Right lobe of liver (tissue), 6 donors: ENCODE measurements at regions not wholly inside any gene's neighbourhood (a gene's known extent, or its start where the extent isn't known, plus 50 kb on each side); places are given as distances from the start of the nearest gene placed in this dataset.

ENCODE experiments used
- ATAC-seq, 4 donors: fragments of 200-7000 bp; cut with Tn5 transposase; one replicate each; pipeline ENCODE4 v1.9.1; 2020; ENCODE audit warnings: mild to moderate bottlenecking in 4 of 4, moderate library complexity in 4 of 4
- DNase-seq, 3 donors: peaks; one replicate each; pipeline ENCODE4 v3.0.0-alpha.2; 2020
- H3K27ac ChIP-seq, 3 donors: fragments of 200-600 bp; one replicate each; pipeline ENCODE4 v1.8.0; 2022
- H3K27me3 ChIP-seq, 2 donors: fragments of 200-600 bp; one replicate each; pipeline ENCODE4 v1.8.0; 2022
- H3K36me3 ChIP-seq, 4 donors: fragments of 200-600 bp; sonication (generic) in 1 of 4; one replicate each; pipeline versions ENCODE4 v1.5.1 to v1.8.0; 2017 to 2022; ENCODE audit warnings: control low read depth in 1 of 4
- H3K4me1 ChIP-seq, 4 donors: fragments of 200-600 bp; sonication (generic) in 1 of 4; one replicate each; pipeline versions ENCODE4 v1.5.1 to v1.8.0; 2017 to 2022; ENCODE audit warnings: control low read depth in 1 of 4
- H3K4me3 ChIP-seq, 3 donors: fragments of 200-600 bp; one replicate each; pipeline ENCODE4 v1.8.0; 2022
- H3K9me3 ChIP-seq, 4 donors: fragments of 200-600 bp; sonication (generic) in 1 of 4; one replicate each; pipeline versions ENCODE4 v1.5.1 to v1.8.0; 2017 to 2022; ENCODE audit warnings: control low read depth in 1 of 4
- POLR2A ChIP-seq: fragments of 450-650 bp; IDR thresholded peaks from one replicate; pipeline ENCODE4 v1.6.1; 2017; ENCODE audit warnings: antibody characterized with exemption, mild to moderate bottlenecking
- WGBS: methylation state at CpG from one replicate; pipeline ENCODE4 v1.1.6; 2018; ENCODE audit warnings: low coverage, low lambda C conversion rate; ENCODE audit not compliant: insufficient coverage; ENCODE audit errors: missing lambda C conversion rate; 5-methylcytosine and 5-hydroxymethylcytosine counted together
- intact Hi-C, 2 donors: fragments of 100-400 bp; cut with DNase I; formaldehyde crosslinking; loops; one replicate each; pipeline versions ENCODE4 v1.11.2 to v1.14.1; 2022
- TF ChIP-seq, protein P1 (sequence below), 4 donors: fragments of 200-600 bp in 3 of 4; fragments of 450-650 bp in 1 of 4; IDR thresholded peaks; one replicate each; pipeline versions ENCODE4 v1.5.1 to v1.8.0; 2016 to 2022; ENCODE audit warnings: antibody characterized with exemption in 4 of 4, mild to moderate bottlenecking in 2 of 4
- donor health status: DM: no; HTN: yes; CAD: no.
- donor health status: DM: no; HTN: no; CAD: no.
- donor health status: DM: no; HTN: no; CAD: no.
- donor health status: DM: no; HTN: yes; CAD: no.
- donor health status: DM: no; HTN: yes; CAD: no.

DNA sequence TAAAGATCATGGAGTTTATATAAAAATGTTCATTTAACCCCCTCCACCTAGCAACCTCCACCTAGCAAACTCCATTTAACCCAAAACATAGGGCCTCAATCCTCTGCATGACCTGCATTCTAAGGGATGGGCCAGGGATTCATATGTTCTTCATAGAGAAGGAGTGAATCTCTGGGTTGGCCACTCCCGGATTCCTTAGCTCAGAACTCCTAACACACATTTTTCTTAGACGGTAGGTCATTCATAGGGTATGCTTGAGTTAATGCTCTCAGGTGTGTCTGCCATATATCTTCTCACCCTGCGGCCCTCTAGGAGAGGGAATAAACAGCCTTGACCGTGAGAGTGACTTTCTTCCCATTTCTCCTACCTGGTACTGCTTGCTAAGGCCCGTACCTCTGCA lies 102.0 kb upstream of the IGSF10 start:
- TF ChIP-seq, protein P1, sequence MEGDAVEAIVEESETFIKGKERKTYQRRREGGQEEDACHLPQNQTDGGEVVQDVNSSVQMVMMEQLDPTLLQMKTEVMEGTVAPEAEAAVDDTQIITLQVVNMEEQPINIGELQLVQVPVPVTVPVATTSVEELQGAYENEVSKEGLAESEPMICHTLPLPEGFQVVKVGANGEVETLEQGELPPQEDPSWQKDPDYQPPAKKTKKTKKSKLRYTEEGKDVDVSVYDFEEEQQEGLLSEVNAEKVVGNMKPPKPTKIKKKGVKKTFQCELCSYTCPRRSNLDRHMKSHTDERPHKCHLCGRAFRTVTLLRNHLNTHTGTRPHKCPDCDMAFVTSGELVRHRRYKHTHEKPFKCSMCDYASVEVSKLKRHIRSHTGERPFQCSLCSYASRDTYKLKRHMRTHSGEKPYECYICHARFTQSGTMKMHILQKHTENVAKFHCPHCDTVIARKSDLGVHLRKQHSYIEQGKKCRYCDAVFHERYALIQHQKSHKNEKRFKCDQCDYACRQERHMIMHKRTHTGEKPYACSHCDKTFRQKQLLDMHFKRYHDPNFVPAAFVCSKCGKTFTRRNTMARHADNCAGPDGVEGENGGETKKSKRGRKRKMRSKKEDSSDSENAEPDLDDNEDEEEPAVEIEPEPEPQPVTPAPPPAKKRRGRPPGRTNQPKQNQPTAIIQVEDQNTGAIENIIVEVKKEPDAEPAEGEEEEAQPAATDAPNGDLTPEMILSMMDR (IDR thresholded peaks at IDR 0.05): no peak
- no peak for TF ChIP-seq POLR2A
- DNase-seq: no peak
- Histone ChIP-seq H3K27ac (no peak overlapping the region), H3K4me3 (no peak overlapping the region), H3K4me1 (no peaks in the 10 kb centered on the region), H3K27me3 (no peaks in the 10 kb centered on the region), H3K36me3 (no peaks in the 10 kb centered on the region), H3K9me3 (no peaks in the 10 kb centered on the region)
- intact Hi-C loops: no loop called here
- 90% methylated on average over 3 of the region's 5 CpGs for WGBS
- ATAC-seq: no peak

GRCh38 chr3:151561878-151562277 lies 101.0 kb upstream of the IGSF10 start:
- no peaks in the 10 kb centered on the region for H3K36me3 ChIP-seq
- no peaks in the 10 kb centered on the region for H3K27me3 ChIP-seq
- DNase-seq (no peak), ATAC-seq (no peak)
- no peak overlapping the region for H3K27ac ChIP-seq
- H3K9me3 ChIP-seq: no peaks in the 10 kb centered on the region
- TF ChIP-seq, protein P1 (IDR thresholded peaks at IDR 0.05): no peak
- TF ChIP-seq POLR2A: no peak
- intact Hi-C loops: no loop called here
- no peaks in the 10 kb centered on the region for H3K4me1 ChIP-seq
- no peak overlapping the region for H3K4me3 ChIP-seq
- WGBS: 36% methylated on average over 3 of the region's 3 CpGs

DNA sequence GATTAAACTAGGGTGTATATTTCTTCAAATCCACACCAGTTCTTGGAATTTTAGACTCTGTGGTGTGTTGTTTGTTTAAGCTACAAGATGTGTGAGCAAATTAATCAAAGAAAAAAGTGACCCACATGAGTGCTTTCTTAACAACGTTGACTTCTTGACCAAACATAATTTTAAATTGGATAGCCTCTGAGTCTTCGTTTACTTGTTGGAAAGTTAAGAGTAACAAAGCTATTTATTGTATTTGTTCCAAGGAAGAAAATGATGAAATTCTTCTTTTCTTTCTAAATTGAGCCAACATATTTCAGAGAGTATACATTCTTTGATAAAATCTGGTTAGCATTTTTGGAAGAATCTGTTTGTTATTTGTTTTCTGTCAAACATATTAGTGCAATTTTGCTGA lies 99.9 kb upstream of the IGSF10 start:
- Histone ChIP-seq H3K27me3 (no peaks in the 10 kb centered on the region), H3K4me3 (no peak overlapping the region), H3K4me1 (no peaks in the 10 kb centered on the region), H3K27ac (no peak overlapping the region), H3K9me3 (no peaks in the 10 kb centered on the region), H3K36me3 (no peaks in the 10 kb centered on the region)
- DNase-seq (no peak), ATAC-seq (no peak)
- TF ChIP-seq, protein P1 (IDR thresholded peaks at IDR 0.05): no peak
- no peak for TF ChIP-seq POLR2A
- intact Hi-C loops: no loop called here
- WGBS: 29% methylated on average over 2 of the region's 2 CpGs

DNA sequence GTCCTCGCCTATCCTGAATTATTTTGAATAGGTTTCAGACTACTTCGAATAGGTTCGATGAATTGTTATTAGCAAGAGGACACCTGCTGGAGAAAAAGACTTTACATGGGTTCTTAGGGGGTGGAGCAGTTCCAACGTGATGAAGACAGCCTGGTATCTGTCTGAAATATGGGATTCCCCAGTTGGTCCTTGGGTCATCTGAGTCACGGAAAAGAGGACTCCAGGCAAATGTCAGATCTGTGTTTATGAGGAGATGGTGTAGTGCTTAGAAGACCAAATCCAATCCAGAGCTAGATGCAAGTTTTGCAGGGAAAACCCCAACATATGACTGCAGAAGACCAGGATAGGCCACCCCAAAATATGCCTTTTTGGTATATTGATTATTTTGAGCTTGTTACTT lies 98.9 kb upstream of the IGSF10 start:
- Histone ChIP-seq H3K27me3 (no peaks in the 10 kb centered on the region), H3K36me3 (no peaks in the 10 kb centered on the region), H3K27ac (no peak overlapping the region), H3K4me3 (no peak overlapping the region), H3K4me1 (no peaks in the 10 kb centered on the region), H3K9me3 (no peaks in the 10 kb centered on the region)
- WGBS: 73% methylated on average over 4 of the region's 5 CpGs
- TF ChIP-seq POLR2A: no peak
- TF ChIP-seq, protein P1 (IDR thresholded peaks at IDR 0.05): no peak
- intact Hi-C loops: no loop called here
- ATAC-seq: no peak
- DNase-seq: no peak

DNA sequence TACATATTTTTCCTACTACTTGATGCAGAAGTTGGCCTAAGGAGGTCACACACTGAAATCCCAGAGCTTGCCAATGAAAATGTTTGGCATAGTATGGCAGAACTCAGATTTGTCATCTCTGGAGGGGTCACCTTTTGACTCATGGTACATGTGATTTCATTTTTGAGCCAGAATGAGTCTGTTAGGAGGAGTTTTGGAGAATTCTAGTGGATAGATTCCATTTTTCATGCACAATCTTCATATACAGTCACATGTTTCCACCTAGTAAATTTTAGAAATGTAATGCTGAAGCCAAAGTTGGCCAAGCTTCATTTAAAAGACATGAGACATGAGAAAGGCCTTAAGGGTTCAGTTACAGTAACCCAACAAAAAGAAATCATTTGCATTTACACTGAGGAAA lies 97.8 kb upstream of the IGSF10 start:
- intact Hi-C loops: no loop called here
- no peak for DNase-seq
- no peaks in the 10 kb centered on the region for H3K9me3 ChIP-seq

More for the DNA sequence above, 97.8 kb upstream of the IGSF10 start:
- Histone ChIP-seq H3K4me3 (no peak overlapping the region), H3K27ac (no peak overlapping the region), H3K27me3 (no peaks in the 10 kb centered on the region), H3K4me1 (no peaks in the 10 kb centered on the region), H3K36me3 (no peaks in the 10 kb centered on the region)
- TF ChIP-seq, protein P1 (IDR thresholded peaks at IDR 0.05): no peak
- no peak for TF ChIP-seq POLR2A
- no peak for ATAC-seq
